NB4 (cell line): ENCODE measurements at regions not wholly inside any gene's neighbourhood (a gene's known extent, or its start where the extent isn't known, plus 50 kb on each side); places are given as distances from the start of the nearest gene placed in this dataset.

Source experiments
- CTCF ChIP-seq: IDR thresholded peaks from one replicate; pipeline ENCODE4 v1.5.1; 2012; ENCODE audit warnings: low read depth, low read length
- POLR2A ChIP-seq: IDR thresholded peaks from 2 replicates; pipeline ENCODE4 v1.6.1; 2011; ENCODE audit warnings: mild to moderate bottlenecking; ENCODE audit not compliant: insufficient read length; ENCODE audit errors: extremely low read depth
- TF ChIP-seq, protein P1 (sequence below): IDR thresholded peaks from 2 replicates; pipeline ENCODE4 v1.6.1; 2011; ENCODE audit warnings: low read depth, low read length

DNA sequence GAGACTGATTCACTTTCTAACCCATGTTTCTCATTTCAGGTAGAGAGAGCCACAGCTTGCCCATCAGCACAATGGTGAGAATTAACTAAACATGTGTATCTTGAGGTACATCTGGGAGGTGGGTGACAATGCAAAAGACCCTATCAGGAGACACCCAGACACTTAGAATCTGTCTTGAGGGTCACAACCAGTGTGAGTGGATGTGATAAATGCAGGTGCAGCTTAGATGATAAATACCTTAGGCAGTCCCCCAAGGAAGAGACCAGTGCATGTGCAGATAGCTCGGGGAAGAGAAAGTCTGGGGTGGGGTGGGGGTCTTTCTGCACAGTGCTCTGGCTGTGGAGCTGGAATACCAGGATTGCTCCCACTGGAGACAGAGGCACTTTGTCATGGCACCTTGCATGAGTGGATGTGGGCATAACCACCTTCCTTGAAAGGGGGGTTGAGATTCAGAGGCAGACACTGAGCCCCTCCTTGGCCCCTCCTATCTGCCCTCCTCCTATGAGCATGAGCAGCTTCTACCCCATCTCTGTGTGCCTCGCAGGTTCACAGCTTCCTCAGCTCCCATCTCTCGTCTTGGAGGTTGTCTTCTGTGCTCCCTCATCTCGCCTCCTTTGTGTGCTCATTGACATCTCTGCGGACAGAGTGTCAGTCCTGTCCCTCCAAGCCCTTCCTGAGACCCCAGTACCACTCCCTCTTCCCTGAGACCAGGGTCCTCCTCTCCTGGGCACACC is 349.8 kb downstream of the TCERG1L start:
- TF ChIP-seq CTCF (no peak), POLR2A (no peak)
- TF ChIP-seq, protein P1, sequence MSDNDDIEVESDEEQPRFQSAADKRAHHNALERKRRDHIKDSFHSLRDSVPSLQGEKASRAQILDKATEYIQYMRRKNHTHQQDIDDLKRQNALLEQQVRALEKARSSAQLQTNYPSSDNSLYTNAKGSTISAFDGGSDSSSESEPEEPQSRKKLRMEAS, result no peak
